ENCODE measurements at regions not wholly inside any gene's neighbourhood (a gene's known extent, or its start where the extent isn't known, plus 50 kb on each side); places are given as distances from the start of the nearest gene placed in this dataset.

- H2BK20ac ChIP-seq (ENCODE audit: low read length), result no peak overlapping the region
- no peaks in the 10 kb centered on the region for H3K9me3 ChIP-seq (ENCODE audit: insufficient read depth in 2 of 2, low read depth in 1 of 2, low read length in 1 of 2)
- H3K56ac ChIP-seq (replicated peaks; ENCODE audit: insufficient read length, low read depth, low read length), result no peak overlapping the region
- H3K4me2 ChIP-seq (ENCODE audit: insufficient read depth in 1 of 2, low read depth in 2 of 2, low read length in 2 of 2), result no peak overlapping the region
- no peak overlapping the region for H2AK5ac ChIP-seq (ENCODE audit: low read depth, low read length)
- no peak overlapping the region for H3K27ac ChIP-seq (ENCODE audit: low read depth, low read length)
- peaks cover 0 to 6% of the 10 kb centered on the region in 2 experiments for H4K20me1 ChIP-seq (replicated peaks in 1 of 2; ENCODE audit: control insufficient read depth in 1 of 2, insufficient read depth in 2 of 2, low read length in 2 of 2)
- H3K23ac ChIP-seq (ENCODE audit: insufficient read length), result no peak overlapping the region
- DNase-seq (ENCODE audit: low read depth in 1 of 2, low spot score in 2 of 2) (peak in 1 of 2 experiments; percentile 27), FAIRE-seq (no peak)
- H2BK15ac ChIP-seq (ENCODE audit: low read length), result no peak overlapping the region
- peaks cover 10% of the 10 kb centered on the region; the same call in 1 of the 2 replicates for H3K23me2 ChIP-seq (ENCODE audit: low read depth, low read length)
- CTCF ChIA-PET (ENCODE audit: partially characterized antibody), result no interaction called here
- no peaks in the 10 kb centered on the region for H3K79me2 ChIP-seq (ENCODE audit: control insufficient read depth in 1 of 2, insufficient read depth in 2 of 2, low read length in 2 of 2)
- H3K4ac ChIP-seq (replicated peaks; ENCODE audit: insufficient read length, low read depth, low read length), result no peak overlapping the region
- H2BK5ac ChIP-seq (ENCODE audit: low read depth, low read length), result no peak overlapping the region
- no peak overlapping the region for H4K91ac ChIP-seq (replicated peaks; ENCODE audit: insufficient read length, low read length)
- no peak overlapping the region for H2BK12ac ChIP-seq (ENCODE audit: low read depth, low read length)
- POLR2A ChIA-PET (ENCODE audit: partially characterized antibody), result no interaction called here
- H2AFZ ChIP-seq (ENCODE audit: low read length), result no peak overlapping the region
- 86% methylated on average over 4 of the region's 4 CpGs; no CpG with 5 or more reads in 1 of the 2 experiments for WGBS, 2 experiments (ENCODE audit: extremely low coverage in 1 of 2, insufficient coverage in 1 of 2, insufficient read length in 1 of 2, insufficient replicate concordance in 2 of 2, low coverage in 1 of 2, low lambda C conversion rate in 2 of 2, missing lambda C conversion rate in 1 of 2)
- no peaks in the 10 kb centered on the region for H3K79me1 ChIP-seq (ENCODE audit: low read depth, low read length)
- H3K9ac ChIP-seq (replicated peaks in 1 of 4; ENCODE audit: extremely low read depth in 1 of 4, low read depth in 3 of 4, low read length in 3 of 4), result no peak overlapping the region
- no peak overlapping the region for H3K14ac ChIP-seq (ENCODE audit: insufficient read length)
- peaks cover 0 to under 1% (median 0%) of the 10 kb centered on the region in 4 experiments; a peak in 2 of 7 replicates for H3K27me3 ChIP-seq (replicated peaks in 1 of 4; ENCODE audit: control insufficient read depth in 3 of 4, extremely low read depth in 1 of 4, insufficient read depth in 3 of 4, low read length in 3 of 4)
- H4K5ac ChIP-seq (ENCODE audit: insufficient read length, low read depth, low read length), result no peak overlapping the region
- no peak overlapping the region for H3K18ac ChIP-seq (ENCODE audit: extremely low read depth, low read length)
- H3K36me3 ChIP-seq (ENCODE audit: control insufficient read depth in 2 of 4, insufficient read depth in 4 of 4, low read length in 3 of 4), result no peaks in the 10 kb centered on the region
- no peak overlapping the region for H3K4me3 ChIP-seq (ENCODE audit: extremely low read depth in 1 of 4, insufficient read depth in 2 of 4, low read depth in 3 of 4, low read length in 4 of 4)
- H3K4me1 ChIP-seq (replicated peaks in 1 of 4; ENCODE audit: control insufficient read depth in 3 of 4, insufficient read depth in 4 of 4, low read length in 3 of 4), result no peaks in the 10 kb centered on the region
- H4K8ac ChIP-seq (ENCODE audit: extremely low read depth, insufficient read depth, low read length), result no peak overlapping the region
- H2BK120ac ChIP-seq (replicated peaks; ENCODE audit: low read depth, low read length), result no peak overlapping the region
- TF ChIP-seq PHF8 (conservative IDR thresholded peaks at IDR 0.05; ENCODE audit: low read depth, low read length) (no peak), E2F6 (IDR thresholded peaks at IDR 0.05) (no peak), RFX5 (IDR thresholded peaks at IDR 0.05; ENCODE audit: borderline replicate concordance, low read depth, low read length) (no peak), SRF (IDR thresholded peaks at IDR 0.05; ENCODE audit: low read depth, low read length) (no peak), CREB1 (IDR thresholded peaks at IDR 0.05) (no peak), EP300 (IDR thresholded peaks at IDR 0.05; ENCODE audit: borderline replicate concordance in 1 of 2, low read depth in 2 of 2, low read length in 2 of 2) (no peak), POU5F1 (IDR thresholded peaks at IDR 0.05; ENCODE audit: low read depth, low read length) (no peak), RBBP5 (IDR thresholded peaks at IDR 0.05; ENCODE audit: borderline replicate concordance, low read depth, low read length) (no peak), GTF2F1 (IDR thresholded peaks at IDR 0.05; ENCODE audit: borderline replicate concordance, low read depth, low read length) (no peak), SP4 (IDR thresholded peaks at IDR 0.05; ENCODE audit: low read length) (no peak), SUZ12 (IDR thresholded peaks at IDR 0.05; ENCODE audit: low read length) (no peak), SIN3A (conservative IDR thresholded peaks at IDR 0.05 in 1 of 2, IDR thresholded peaks at IDR 0.05 in 1 of 2; ENCODE audit: low read depth in 1 of 2, low read length in 2 of 2) (no peak), KDM5A (IDR thresholded peaks at IDR 0.05; ENCODE audit: low read length) (no peak), CBX5 (IDR thresholded peaks at IDR 0.05; ENCODE audit: low read depth, low read length) (no peak)
These were observed 126.1 kb upstream of the SOX1 start for GRCh38 chr13:111940892-111941291.
